Breast epithelium (tissue), 4 donors: ENCODE measurements at regions not wholly inside any gene's neighbourhood (a gene's known extent, or its start where the extent isn't known, plus 50 kb on each side); places are given as distances from the start of the nearest gene placed in this dataset.
A peak's percentile ranks its signal among the peaks of the same experiment; 100 is the strongest.

Source experiments
- DNase-seq, 2 donors: peaks; one replicate each; pipeline ENCODE4 v3.0.0-alpha.2; 2019; ENCODE audit warnings: low spot score in 2 of 2
- H3K27ac ChIP-seq, 2 donors: fragments of 200-600 bp; sonication (generic) in 1 of 2; one replicate each; pipeline ENCODE4 v1.5.1; 2016 to 2019; ENCODE audit warnings: mild to moderate bottlenecking in 1 of 2
- H3K27me3 ChIP-seq, 2 donors: fragments of 200-600 bp; sonication (generic) in 1 of 2; one replicate each; pipeline versions ENCODE4 v1.5.1 to v1.6.0; 2017 to 2019; ENCODE audit warnings: control low read depth in 1 of 2, mild to moderate bottlenecking in 1 of 2
- H3K36me3 ChIP-seq: fragments of 200-600 bp; one replicate; pipeline ENCODE4 v1.5.1; 2019
- H3K4me1 ChIP-seq, 2 donors: fragments of 200-600 bp; sonication (generic); one replicate each; pipeline ENCODE4 v1.5.1; 2016 to 2019; ENCODE audit warnings: control low read depth in 1 of 2
- H3K4me3 ChIP-seq, 3 donors: fragments of 200-600 bp; sonication (generic); 1 replicate in 2 of 3; 2 replicates in 1 of 3; pipeline ENCODE4 v1.5.1; 2016 to 2019; ENCODE audit warnings: mild to moderate bottlenecking in 3 of 3, moderate library complexity in 2 of 3
- H3K9me3 ChIP-seq, 2 donors: fragments of 200-600 bp; sonication (generic) in 1 of 2; one replicate each; pipeline ENCODE4 v1.5.1; 2016 to 2019; ENCODE audit warnings: control low read depth in 1 of 2
- CTCF ChIP-seq, 3 donors: fragments of 450-650 bp; IDR thresholded peaks; one replicate each; pipeline ENCODE4 v1.5.1; 2016 to 2017; ENCODE audit warnings: antibody characterized with exemption in 3 of 3, mild to moderate bottlenecking in 3 of 3, moderate library complexity in 3 of 3
- POLR2A ChIP-seq: fragments of 450-650 bp; IDR thresholded peaks from one replicate; pipeline ENCODE4 v1.6.1; 2016; ENCODE audit warnings: antibody characterized with exemption, mild to moderate bottlenecking, moderate library complexity
- POLR2AphosphoS5 ChIP-seq, 3 donors: sonication (generic); formaldehyde crosslinking; IDR thresholded peaks; one replicate each; pipeline ENCODE4 v1.6.1; 2017; ENCODE audit warnings: antibody characterized with exemption in 3 of 3
- intact Hi-C: fragments of 100-400 bp; cut with DNase I; formaldehyde crosslinking; loops from one replicate; pipeline ENCODE4 v1.15.1; 2023; ENCODE audit warnings: low total_unique reads

- H3K27ac ChIP-seq, result peak overlapping the region; percentile 61 to 75
- H3K4me1 ChIP-seq, result no peaks in the 10 kb centered on the region
- H3K4me3 ChIP-seq, result no peak overlapping the region
- TF ChIP-seq POLR2A (no peak), POLR2AphosphoS5 (IDR thresholded peaks at IDR 0.05) (no peak), CTCF (IDR thresholded peaks at IDR 0.05) (no peak)
- no peaks in the 10 kb centered on the region for H3K27me3 ChIP-seq
- no peak for DNase-seq
- H3K9me3 ChIP-seq, result no peaks in the 10 kb centered on the region
- intact Hi-C loops, result no loop called here
- H3K36me3 ChIP-seq, result no peaks in the 10 kb centered on the region
Measured at GRCh38 chr14:71363946-71364925, 457.0 kb downstream of the PCNX1 start.

DNA sequence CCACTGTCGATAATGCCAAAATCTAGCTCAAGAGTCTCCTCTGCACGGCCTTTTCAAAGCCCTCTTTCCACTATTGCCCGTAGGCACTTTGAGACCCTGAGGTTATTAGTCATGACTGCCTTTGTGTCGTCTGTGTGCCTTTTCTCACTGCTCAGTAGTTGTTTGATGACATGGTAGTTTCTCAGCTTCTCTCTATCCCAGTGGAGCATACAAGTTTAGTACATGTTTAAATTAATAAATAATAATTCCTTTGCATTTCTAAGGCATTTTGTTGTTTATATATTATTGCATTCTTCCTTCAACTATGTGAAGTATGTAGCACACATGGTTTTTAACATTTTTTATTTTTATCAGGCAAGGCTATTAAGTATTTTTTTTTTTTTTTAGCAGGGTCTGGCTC, 458.1 kb downstream of the PCNX1 start:
- Histone ChIP-seq H3K27ac (peak overlapping the region in 1 of 2 donors; percentile 75), H3K27me3 (no peaks in the 10 kb centered on the region), H3K36me3 (no peaks in the 10 kb centered on the region), H3K4me1 (no peaks in the 10 kb centered on the region), H3K4me3 (no peak overlapping the region), H3K9me3 (no peaks in the 10 kb centered on the region)
- TF ChIP-seq CTCF (IDR thresholded peaks at IDR 0.05) (no peak), POLR2AphosphoS5 (IDR thresholded peaks at IDR 0.05) (no peak), POLR2A (no peak)
- no peak for DNase-seq
- intact Hi-C loops, result no loop called here

DNA sequence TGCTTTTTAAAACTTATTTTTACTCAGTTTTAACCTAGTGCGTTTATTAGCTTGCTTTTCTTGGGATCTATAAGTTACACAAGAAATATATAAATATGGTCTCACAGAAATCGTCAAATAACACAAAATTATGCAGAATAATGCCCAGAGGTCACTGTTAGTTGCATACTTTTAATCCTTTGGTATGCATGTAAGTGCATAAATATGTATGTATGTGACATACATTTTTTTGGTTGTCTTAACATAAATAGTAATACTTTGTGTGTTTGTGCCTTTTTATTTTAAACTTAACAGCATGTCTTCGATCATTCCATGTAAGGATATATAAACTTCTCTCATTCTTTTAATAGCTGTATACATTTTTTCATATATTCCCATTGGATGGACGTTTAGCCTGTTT, 459.6 kb downstream of the PCNX1 start:
- H3K27ac ChIP-seq, result no peak overlapping the region

DNA sequence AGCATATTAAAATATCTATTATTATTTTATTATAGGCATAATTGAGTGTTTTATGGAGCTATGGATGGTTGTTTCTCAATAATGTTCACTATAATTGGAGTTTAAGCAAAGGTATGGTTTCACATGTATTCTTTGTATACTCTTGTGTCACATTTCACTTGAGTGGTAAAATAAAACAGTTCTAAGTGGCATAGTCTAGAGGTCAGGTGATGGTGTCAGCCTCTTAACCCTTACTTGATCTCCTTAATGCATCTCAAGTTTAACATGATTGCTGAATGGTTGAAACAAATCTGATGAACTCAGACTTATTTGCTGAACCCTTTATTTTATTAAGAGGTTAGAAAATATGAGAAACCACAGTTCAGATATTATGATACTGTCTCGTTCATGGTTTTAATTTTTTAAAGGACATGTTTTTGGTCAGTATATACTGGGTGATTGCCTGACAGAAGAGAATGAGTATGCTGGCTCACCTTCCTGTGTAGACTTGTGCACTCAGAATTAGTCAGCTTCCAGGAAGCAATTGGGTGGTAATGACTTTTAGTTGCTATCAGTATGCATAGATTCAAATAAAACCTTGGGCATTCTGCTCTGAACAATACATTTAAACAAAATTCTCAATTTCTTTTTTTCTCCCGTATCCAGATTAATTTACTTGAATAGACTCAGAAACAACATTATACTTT, 464.6 kb downstream of the PCNX1 start:
- H3K4me3 ChIP-seq, result no peak overlapping the region
- DNase-seq, result no peak
- no peaks in the 10 kb centered on the region for H3K4me1 ChIP-seq
- intact Hi-C loops, result no loop called here
- H3K36me3 ChIP-seq, result no peaks in the 10 kb centered on the region
- H3K9me3 ChIP-seq, result no peaks in the 10 kb centered on the region
- TF ChIP-seq POLR2AphosphoS5 (IDR thresholded peaks at IDR 0.05) (no peak), POLR2A (no peak), CTCF (IDR thresholded peaks at IDR 0.05) (no peak)
- peak overlapping the region; percentile 20 to 68 for H3K27ac ChIP-seq
- no peaks in the 10 kb centered on the region for H3K27me3 ChIP-seq

More for the DNA sequence above, 459.6 kb downstream of the PCNX1 start:
- no peak overlapping the region for H3K4me3 ChIP-seq
- no peaks in the 10 kb centered on the region for H3K9me3 ChIP-seq
- TF ChIP-seq POLR2AphosphoS5 (IDR thresholded peaks at IDR 0.05), result no peak
- no peak for TF ChIP-seq POLR2A
- no peak for TF ChIP-seq CTCF (IDR thresholded peaks at IDR 0.05)
- DNase-seq, result no peak
- no peaks in the 10 kb centered on the region for H3K36me3 ChIP-seq
- H3K27me3 ChIP-seq, result no peaks in the 10 kb centered on the region
- intact Hi-C loops, result no loop called here
- no peaks in the 10 kb centered on the region for H3K4me1 ChIP-seq

DNA sequence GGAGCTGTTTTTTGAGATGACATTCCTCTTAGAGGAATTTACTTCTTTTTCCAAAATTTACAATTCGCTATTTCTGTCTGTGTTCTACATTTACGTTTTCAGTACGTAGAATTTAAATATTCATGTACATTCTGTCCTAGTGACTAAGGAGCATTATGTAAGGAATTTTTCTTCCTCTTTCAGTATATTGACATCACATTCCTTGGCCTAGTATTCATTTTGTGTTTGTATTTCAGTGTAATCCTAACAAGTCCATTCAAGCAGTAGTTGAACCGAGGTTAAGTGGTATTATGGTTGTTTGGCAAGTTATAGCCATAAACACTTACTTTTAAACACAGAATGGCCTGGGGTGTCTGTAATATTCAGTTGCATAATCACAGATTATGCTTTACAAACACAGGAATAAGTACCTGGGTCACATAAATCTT, 465.2 kb downstream of the PCNX1 start:
- DNase-seq, result no peak
- Histone ChIP-seq H3K4me1 (no peaks in the 10 kb centered on the region), H3K27me3 (no peaks in the 10 kb centered on the region), H3K27ac (peak overlapping the region; percentile 20 to 68), H3K36me3 (no peaks in the 10 kb centered on the region), H3K4me3 (no peak overlapping the region), H3K9me3 (no peaks in the 10 kb centered on the region)
- intact Hi-C loops, result no loop called here
- TF ChIP-seq POLR2AphosphoS5 (IDR thresholded peaks at IDR 0.05) (no peak), POLR2A (no peak), CTCF (IDR thresholded peaks at IDR 0.05) (no peak)
